Brain microvascular endothelial cell (primary cell): ENCODE measurements at regions not wholly inside any gene's neighbourhood (a gene's known extent, or its start where the extent isn't known, plus 50 kb on each side); places are given as distances from the start of the nearest gene placed in this dataset.

Source experiments
- DNase-seq: peaks from one replicate; pipeline ENCODE4 v3.0.0-alpha.2; 2020
- H3K27ac ChIP-seq: fragments of 250-450 bp; sonication (Bioruptor Pico); 2 replicates; pipeline ENCODE4 v1.5.1; 2020; ENCODE audit warnings: mild to moderate bottlenecking, moderate library complexity
- H3K27me3 ChIP-seq: fragments of 250-450 bp; sonication (Bioruptor Pico); replicated peaks from 2 replicates; pipeline ENCODE4 v1.5.1; 2020; ENCODE audit warnings: mild to moderate bottlenecking
- H3K36me3 ChIP-seq: fragments of 250-450 bp; sonication (Bioruptor Pico); replicated peaks from 2 replicates; pipeline ENCODE4 v1.5.1; 2020; ENCODE audit warnings: mild to moderate bottlenecking
- H3K4me3 ChIP-seq: 2 replicates; pipeline ENCODE4 v1.5.1; 2011; ENCODE audit warnings: low read depth, mild to moderate bottlenecking, control low read depth, low read length, moderate library complexity
- in situ Hi-C: cut with HindIII; loops from 2 replicates; pipeline ENCODE4 v1.10.0; 2017; ENCODE audit warnings: low sequenced_read_pairs, low pct_ligation_motif_present
- TF ChIP-seq, protein P1 (sequence below): IDR thresholded peaks from 2 replicates; pipeline ENCODE4 v1.5.1; 2011; ENCODE audit warnings: low read depth, mild to moderate bottlenecking, moderate library complexity, low read length, control low read depth, inconsistent platforms; ENCODE audit errors: missing control alignments

DNA sequence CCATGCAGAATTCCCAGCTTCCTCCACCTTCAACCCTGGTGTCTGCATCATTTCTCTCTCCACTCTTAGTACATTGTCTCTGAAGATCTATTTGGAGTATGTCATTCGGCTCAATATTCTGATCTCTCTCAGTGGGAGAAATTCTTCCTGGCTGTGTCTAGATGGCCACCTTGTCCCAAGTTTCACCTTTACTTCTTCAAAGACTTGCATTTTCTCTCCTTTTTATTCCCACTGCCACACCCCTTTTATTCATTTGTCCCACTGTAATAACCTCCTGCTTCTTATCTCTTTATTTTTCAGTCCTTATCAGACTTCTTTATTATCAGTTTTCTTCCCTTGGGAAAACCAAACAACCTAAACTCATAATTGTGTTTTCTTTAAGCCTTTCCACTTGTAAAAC, 54.3 kb upstream of the CERS6 start:
- TF ChIP-seq, protein P1, sequence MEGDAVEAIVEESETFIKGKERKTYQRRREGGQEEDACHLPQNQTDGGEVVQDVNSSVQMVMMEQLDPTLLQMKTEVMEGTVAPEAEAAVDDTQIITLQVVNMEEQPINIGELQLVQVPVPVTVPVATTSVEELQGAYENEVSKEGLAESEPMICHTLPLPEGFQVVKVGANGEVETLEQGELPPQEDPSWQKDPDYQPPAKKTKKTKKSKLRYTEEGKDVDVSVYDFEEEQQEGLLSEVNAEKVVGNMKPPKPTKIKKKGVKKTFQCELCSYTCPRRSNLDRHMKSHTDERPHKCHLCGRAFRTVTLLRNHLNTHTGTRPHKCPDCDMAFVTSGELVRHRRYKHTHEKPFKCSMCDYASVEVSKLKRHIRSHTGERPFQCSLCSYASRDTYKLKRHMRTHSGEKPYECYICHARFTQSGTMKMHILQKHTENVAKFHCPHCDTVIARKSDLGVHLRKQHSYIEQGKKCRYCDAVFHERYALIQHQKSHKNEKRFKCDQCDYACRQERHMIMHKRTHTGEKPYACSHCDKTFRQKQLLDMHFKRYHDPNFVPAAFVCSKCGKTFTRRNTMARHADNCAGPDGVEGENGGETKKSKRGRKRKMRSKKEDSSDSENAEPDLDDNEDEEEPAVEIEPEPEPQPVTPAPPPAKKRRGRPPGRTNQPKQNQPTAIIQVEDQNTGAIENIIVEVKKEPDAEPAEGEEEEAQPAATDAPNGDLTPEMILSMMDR = no peak
- H3K36me3 ChIP-seq = no peaks in the 10 kb centered on the region
- in situ Hi-C loops = no loop called here
- no peaks in the 10 kb centered on the region for H3K27me3 ChIP-seq
- no peak for DNase-seq
- H3K27ac ChIP-seq = no peak overlapping the region
- no peak overlapping the region for H3K4me3 ChIP-seq

DNA sequence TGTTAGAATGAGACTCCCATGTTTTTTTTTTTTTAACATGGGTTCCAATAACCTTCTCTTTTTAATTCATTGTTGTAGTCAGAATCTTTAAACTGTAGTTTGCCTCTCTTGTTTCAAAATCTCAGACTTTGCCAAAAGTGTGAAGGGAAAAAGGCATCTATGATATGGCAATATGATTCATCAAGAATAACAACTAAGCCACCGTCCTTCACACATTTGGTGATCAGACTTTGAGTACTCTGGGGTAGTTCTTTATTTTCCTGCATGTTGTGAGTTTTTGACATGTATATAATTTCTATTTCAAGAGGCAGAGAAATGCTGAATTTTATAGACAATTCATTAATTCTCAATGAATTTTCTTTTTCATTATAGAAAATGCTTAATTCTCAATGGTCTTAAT, 53.5 kb upstream of the CERS6 start:
- no peak overlapping the region for H3K27ac ChIP-seq
- in situ Hi-C loops = no loop called here
- no peak overlapping the region for H3K4me3 ChIP-seq
- H3K27me3 ChIP-seq = no peaks in the 10 kb centered on the region
- TF ChIP-seq, protein P1 = no peak
- no peak for DNase-seq
- no peaks in the 10 kb centered on the region for H3K36me3 ChIP-seq

DNA sequence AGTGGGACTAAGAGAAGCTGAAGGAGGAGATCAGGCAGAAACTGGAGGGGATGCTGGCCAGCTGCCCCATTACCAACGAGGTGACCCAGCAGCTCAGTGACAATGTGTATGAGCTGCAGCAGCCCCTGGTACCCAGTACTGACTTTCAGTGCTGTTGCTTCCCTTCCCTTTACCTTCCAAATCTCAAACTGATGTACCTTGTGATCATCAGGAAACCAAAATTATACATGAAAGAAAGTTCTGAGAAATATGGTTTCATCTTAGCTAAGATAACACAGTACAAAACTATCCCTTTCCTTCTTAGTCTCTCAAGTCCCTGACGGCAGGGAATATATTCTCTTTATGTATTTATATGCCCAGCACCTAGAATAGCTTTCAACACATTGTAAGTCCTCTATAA, 52.3 kb upstream of the CERS6 start:
- no peaks in the 10 kb centered on the region for H3K36me3 ChIP-seq
- no peaks in the 10 kb centered on the region for H3K27me3 ChIP-seq
- in situ Hi-C loops = no loop called here
- H3K4me3 ChIP-seq = no peak overlapping the region
- no peak for DNase-seq
- TF ChIP-seq, protein P1 = no peak
- H3K27ac ChIP-seq = no peak overlapping the region

DNA sequence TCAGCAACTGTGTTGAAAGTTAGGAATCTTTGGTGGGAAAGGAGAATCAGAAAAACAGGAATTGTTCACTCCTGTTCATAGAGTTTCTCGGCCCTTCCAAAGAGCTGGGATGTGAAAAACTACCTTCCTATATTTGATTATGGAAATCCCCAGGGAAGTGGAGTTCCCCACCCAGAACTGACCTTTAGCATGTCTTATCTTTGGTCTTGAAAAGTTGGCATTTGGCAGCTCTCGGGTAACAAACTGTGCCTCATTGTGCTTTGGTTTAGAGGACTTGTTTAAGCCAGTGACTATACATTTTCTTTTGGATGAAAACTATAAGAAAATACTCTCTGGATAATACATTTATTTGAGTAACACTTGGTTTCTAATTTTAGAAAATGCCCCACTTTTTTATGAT, 51.3 kb upstream of the CERS6 start:
- Histone ChIP-seq H3K4me3 (no peak overlapping the region), H3K27me3 (no peaks in the 10 kb centered on the region), H3K27ac (no peak overlapping the region), H3K36me3 (no peaks in the 10 kb centered on the region)
- DNase-seq = no peak
- TF ChIP-seq, protein P1 = no peak
- in situ Hi-C loops = no loop called here
